ENCODE measurements at regions not wholly inside any gene's neighbourhood (a gene's known extent, or its start where the extent isn't known, plus 50 kb on each side); places are given as distances from the start of the nearest gene placed in this dataset.
"Not testable (repeated sequence)": the region's sequence is repeated elsewhere in the genome, so short reads cannot be mapped to it uniquely, and the experiment has no call there.

DNA sequence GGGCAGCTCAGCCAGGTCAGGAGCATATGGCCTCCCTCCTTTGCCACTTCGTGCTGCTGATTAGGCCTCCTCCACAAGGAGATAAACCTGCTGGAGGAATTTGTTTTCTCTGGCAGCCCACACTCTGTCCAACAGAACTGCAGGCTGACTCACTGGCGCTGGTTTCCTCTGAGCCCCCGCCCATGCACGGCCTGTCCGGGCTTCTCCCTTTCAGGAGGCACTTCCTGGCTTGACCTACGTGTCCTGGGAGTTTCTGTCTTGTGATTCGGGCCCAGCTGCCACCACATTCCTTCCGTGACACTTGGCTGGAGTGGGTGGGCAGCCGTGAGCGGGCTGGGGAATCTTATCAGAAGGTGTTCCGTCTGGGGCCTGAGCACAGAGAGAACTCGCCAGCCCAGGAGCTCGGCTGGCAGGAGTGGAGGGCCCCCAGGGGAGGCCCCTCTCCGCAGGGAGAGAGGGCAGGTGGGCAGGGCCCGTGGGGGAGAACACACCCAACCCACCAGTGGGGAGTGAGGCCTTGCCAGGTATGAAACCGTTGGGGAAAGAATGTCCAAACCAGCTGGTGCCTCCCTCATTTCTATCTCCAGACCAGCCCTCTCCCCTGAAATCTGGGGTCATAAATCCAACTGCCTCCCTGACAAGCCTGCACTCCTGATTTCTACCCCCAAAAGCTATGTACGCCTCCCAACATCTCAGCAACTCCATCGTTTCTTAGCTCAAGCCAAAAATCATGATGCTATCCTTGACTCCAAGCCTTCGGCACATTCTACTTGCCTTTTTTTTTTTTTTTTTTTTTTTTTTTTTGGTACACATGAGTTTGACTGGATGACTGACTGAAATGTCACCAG lies 110.6 kb upstream of the MEF2A start:
- in situ Hi-C loops (cut with HindIII; ENCODE audit: low sequenced_read_pairs): no loop called here

DNA sequence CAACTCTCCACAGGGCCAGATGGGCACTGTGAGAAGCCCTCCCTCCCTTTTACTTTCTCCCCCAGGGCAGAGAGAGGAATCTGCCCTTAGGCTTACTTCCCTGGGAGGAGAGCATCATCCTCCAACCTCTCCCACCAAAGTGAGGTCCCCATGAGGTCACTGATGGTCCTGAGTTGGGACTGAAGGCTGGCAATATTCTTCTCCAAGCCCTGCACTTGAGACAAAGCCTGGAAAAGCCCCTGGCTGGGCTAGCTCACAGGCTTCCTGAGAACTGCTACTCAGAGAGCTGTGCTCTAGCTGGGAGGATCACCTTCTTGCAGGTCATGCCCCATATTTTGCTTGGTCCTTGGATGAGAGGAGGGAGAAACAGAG lies 110.0 kb upstream of the MEF2A start:
- in situ Hi-C loops (cut with HindIII; ENCODE audit: low sequenced_read_pairs): no loop called here

DNA sequence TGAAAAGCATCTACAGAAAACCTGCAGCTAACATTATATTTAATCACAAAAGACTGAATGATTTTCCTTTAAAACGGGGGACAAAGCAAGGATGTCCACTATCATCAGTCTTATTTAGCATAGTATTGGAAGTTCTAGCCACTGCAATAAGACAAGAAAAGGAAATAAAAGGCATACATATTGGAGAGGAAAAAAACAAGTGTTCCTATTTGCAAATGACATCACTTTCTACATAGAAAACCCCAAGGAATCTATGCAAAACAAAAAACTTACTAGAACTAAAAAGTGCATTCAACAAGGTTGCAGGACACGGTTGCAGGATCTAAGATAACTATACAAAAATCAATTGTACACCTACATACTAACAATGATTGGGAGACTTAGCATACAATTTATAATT lies 101.6 kb upstream of the MEF2A start:
- in situ Hi-C loops (cut with HindIII; ENCODE audit: low sequenced_read_pairs): no loop called here

DNA sequence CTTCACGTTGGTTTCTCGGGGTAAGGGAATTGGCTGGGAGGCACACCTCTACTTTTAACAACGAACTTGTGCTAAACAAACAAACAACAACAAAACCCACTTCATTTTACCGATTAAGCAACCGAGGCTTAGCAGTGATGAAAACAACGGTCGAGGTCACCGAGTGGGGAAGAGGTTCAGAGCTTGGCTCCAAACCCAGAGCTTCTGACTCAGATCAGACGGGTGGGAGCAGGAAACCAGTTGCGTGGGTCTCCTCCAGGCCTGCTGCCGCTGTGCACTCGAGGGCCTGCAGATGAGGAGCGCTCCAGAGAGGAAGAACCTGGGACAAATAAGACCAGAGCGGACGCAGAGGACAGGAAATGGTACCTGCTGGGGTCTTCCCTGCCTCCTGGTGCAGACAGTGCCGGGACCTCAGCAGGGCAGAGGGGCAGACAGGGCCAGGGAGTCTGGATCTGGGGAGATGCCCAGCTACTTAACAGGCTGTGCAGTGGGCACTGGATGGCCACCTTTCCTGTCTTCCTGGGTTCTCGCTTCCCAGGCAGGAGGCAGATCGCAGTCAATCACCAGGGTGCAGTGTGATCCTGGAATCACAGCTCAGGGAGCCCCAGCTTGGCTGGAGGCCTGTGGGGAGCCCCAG lies 99.0 kb upstream of the MEF2A start:
- in situ Hi-C loops (cut with HindIII; ENCODE audit: low sequenced_read_pairs): no loop called here

DNA sequence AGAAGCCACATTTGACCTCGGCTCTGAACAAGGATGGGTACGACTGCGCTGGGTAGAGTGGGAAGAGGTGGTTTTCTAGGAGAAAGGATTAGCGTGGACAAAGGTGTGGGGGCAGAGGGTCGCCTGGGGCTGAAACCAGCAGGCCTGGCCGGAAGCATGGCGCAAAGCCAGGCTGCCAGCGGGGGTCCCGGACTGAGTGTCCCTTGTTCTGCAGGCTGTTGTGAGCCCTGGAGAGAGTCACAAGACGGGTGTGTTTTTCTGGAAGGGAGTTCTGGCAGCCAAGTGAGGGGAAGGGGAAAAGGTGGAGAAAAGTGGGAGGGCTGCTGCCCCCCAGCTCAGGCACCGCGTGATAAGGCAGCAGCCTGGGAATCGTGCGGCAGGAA lies 98.5 kb upstream of the MEF2A start:
- in situ Hi-C loops (cut with HindIII; ENCODE audit: low sequenced_read_pairs): no loop called here

DNA sequence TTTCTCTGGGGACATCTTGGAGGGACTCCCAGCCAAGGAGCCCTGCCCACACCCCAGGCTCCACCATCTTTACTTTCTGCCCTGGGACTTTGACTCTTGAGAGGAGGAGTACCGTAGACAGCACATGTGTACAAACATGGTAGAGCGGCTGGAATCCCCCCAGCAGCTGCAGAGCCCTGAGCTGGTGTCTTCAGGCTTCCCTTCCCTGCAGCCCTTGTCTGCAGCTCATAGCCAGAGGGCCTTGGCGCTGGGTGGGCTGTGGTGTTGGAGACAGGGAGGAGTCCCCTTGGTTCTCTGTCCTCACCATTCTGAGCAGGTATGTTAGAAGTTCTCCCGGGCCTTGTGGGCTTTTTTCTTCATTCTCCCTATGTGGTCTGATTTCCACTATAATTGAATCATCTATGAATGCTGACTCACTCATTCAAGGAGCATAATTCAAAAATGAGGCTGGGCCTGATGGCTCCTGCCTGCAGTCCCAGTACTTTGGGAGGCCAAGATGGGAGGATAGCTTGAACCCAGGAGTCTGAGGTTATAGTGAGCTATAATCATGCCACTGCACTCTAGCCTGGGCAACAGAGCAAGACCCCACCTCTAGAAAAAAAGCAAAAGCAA lies 97.8 kb upstream of the MEF2A start:
- in situ Hi-C loops (cut with HindIII; ENCODE audit: low sequenced_read_pairs): no loop called here

DNA sequence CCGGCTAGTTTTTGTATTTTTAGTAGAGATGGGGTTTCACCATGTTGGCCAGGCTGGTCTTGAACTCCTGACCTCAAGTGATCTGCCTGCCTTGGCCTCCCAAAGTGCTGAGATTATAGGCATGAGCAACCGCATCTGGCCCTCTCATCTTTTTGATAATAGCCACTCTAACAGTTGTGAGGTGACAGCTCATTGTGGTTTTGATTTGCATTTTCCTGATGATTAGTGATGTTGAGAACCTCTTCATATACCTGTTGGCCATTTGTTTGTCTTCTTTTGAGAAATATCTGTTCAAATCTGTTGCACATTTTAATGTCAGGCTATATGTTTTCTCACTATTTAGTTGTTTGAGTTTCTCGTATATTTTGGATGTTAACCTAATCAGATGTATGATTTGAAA lies 95.6 kb upstream of the MEF2A start:
- in situ Hi-C loops (cut with HindIII; ENCODE audit: low sequenced_read_pairs): not testable (repeated sequence)

DNA sequence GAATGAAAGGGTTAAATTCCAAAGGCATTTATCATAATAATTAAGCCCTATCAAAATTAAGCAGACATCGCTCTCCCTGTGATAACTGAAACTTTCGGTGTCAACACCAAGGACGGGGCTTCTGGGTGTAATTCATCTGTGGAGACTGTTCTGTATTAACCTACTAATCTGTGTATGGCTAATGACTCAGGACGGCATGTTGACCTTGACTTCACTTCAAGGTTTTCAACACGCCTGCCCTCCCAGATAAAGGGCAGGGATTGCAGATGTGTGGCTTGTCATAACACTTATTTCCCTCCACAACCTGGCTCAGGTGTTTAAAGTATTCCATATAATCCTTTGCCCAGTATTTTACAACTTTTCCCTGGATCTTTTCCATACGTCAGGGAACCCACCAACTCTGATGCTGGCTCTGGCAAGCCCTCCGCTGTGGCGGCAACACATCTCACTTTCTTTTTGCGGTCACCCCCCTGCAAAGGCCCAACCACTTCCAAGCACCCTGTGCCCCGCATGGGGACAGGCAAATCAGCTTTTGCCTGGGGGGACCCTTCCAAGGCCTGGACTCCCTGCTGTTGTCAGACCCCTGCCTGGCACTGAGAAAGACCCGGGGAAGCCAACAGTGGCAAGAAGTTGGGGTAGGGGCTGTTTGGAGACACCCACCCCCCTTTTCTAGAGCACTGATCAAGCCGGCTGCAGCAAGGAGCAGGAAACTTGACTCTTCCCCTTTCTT lies 93.2 kb upstream of the MEF2A start:
- in situ Hi-C loops (cut with HindIII; ENCODE audit: low sequenced_read_pairs): no loop called here

DNA sequence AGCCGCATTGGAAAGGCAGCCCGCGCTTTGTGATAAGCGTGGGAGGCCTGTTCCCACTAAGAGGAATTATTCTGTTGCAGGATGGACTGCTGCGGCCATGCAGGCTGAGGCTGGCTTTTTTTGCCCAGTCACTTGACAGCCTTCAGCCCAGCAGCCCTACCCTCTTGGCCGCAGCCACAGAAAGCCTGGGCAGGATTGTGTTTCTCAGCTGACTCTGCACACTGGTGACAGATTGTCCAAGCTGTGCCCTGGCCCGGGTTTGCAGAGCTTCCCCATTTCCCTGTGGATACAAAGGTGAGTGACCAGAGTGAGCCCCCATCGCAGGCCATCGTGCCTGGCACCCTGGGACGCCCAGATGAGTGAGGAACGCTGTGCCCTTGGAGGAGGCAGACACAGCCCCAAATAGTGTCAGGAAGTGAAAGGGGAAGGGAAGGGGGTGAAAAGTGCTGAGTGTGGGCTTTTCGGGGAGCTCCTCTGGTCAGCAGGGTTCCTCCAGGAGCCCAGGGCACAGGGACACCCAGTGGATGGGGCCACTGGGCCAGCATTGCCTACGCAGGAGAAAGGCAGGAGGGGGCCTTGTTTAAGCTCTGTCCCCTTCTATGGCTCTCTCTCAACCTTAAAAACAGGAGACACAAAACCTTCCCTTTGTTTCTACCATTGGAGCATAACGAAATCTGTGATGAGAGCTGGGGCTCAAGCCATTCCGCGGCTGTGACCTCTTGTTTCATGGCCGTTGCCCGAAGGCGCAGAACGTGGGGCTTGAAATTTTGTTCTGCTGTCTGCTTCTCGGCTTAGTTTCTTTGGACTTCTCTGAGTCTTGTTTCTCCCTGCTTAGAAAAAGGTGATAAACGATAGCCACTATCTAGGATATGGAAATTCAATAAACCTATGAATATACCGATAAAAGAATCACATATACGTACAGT lies 91.5 kb upstream of the MEF2A start:
- in situ Hi-C loops (cut with HindIII; ENCODE audit: low sequenced_read_pairs): no loop called here

DNA sequence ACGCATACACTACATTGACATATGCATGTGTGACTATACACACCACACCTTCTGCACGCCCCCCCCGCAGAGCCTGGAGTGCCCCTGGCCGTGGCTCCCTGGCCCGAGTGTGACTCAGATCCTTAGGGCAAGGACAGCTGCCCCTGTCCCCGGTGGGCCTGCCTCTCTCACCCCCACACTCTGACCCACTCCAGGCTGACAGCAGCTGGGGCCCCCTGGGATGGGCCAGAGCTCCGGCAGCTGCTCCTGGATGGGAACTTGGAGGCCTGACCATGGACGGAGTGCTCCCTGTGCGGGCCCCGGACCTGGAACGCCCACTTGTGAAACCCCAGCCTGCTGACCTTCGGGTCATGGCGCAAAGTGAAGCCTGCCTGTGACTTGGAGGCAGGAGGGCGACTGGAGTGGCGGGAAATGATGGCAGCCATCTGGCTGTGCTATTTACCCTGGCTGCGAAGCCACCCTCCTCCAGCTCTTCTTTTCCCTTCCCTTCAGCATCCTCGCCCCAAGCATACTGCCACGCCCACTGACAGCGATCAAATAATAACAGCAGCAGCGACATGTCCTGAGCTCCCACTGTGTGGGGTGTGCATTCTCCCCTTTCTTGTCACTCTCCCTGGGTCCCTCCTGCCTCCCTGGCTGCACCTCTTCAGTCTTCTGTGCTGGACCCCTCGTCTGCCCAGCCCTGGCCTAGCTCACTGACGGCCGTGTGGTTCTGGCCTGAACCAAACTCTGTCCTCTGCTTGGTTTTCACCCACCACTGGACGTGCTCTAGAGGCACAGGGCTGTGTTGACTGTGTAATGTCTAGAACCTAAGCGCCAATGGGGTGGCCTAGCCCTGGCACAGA lies 90.7 kb upstream of the MEF2A start:
- in situ Hi-C loops (cut with HindIII; ENCODE audit: low sequenced_read_pairs): no loop called here

DNA sequence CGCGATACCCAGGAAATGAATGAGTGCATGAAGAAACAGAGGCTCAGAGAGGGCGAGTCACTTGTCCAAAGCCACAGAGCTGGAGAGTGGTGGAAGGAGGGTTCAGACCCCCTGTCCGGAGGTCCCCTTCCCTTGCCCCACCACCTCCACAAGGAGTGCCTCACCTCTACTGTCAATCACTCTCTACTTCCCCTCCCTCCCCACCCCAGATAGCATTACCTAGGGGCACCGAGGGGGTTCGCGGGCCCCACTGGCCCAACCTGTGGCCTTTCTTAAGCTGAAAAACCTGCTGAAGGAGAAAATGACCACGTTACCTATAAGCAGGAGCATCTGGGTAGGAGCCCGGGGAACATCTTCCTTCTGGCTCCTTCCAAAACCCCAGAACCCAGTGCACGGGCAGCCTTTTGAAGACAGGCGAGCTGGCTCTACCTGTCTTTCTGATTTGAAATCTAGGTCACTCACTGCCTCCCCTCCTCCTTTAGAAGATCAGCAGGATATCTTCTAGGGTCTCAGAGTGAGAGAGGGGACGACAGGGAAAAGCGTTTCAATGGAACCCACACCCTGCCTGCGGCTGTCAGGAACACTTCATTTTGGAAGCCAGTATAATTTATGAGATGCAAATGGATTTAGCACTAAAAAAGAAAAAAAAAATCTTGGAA lies 89.9 kb upstream of the MEF2A start:
- in situ Hi-C loops (cut with HindIII; ENCODE audit: low sequenced_read_pairs): no loop called here

DNA sequence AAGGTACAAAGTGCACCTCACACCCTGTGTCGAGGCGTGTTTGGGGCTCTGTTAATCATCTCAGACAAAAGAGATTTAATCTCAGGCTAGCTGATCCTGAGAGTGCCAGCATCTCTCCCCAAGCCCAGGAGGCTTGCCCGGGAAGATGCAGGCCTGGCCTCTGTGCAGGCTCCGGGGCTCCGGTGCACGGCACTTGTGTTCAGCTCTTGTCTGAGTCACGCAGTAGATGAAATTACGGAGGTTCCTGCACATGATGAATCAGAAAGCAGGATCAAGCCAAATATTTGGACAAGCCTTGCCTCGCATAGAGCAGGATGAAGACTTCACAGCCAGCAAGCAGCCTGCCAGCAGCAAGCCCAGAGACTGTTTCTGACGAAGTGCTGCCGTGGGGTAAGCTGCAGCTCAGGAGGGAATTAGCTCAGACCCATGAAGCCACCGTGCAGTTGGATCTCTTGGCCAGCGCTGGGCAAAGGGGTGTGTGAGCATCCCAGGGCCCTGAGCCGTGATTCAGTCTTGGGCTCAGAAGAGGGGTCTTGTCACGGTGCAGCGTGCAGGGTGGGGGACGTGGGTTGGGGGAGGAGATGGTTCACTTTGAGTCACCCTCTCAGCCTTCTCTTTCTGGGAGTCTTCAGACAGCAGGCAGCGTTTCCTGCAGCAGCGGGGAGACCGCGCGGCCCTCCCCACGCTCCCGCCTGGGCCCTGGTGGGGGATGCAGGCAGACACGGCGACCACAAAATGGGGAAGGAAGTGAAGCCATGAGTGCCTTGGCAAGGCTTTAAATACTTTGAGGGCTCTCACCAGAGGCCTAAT lies 89.2 kb upstream of the MEF2A start:
- in situ Hi-C loops (cut with HindIII; ENCODE audit: low sequenced_read_pairs): no loop called here

DNA sequence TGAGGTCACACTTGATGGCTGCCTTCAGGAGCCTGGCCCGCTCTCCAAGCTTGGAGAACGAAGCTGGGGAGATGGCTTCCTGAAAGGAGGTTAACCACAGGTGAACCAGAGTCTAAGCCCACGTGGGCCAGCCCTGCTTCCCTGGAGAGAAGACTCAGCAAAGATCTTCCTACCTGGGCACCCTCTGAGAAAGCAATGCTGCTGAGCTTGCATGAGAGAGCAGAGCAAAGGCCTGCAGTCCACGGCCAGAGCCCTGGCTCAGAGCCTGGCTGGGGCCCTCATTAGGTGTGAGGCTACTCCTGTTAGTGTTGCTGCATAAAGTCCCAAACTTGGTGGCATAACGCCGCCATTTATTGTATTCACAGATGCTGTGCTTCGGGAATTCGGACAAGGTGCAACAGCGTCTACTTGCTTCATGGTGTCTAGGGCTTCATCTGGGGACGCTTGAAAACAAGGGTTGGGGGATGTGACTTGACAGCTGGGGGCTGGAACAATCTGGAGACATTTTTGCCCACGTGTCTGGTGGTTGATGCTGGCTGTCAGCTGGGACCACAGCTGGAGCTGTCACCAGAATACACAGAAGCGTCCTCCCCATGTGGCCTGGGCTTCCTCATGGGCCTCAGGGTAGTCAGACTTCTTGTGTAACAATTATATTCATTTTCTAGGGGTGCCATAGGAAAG lies 87.9 kb upstream of the MEF2A start:
- in situ Hi-C loops (cut with HindIII; ENCODE audit: low sequenced_read_pairs): no loop called here

DNA sequence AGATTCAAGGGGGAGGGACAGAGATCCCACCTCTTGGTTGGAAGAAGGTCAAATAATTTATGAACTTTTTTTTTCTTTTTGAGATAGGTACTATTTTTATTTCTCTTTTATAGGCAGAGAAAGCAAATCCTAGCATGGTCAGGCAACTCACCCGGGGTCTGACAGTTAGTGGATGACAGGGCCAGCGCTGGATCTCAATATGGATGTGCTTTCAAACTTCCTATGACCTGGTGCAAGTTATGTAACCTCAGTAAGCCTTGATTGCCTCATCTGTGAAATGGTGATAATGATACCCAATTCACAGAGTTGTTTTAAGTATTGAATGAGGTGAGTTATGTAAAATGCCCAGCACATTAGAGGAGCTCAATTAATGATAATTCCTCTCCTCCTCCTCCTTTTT lies 86.8 kb upstream of the MEF2A start:
- in situ Hi-C loops (cut with HindIII; ENCODE audit: low sequenced_read_pairs): no loop called here

DNA sequence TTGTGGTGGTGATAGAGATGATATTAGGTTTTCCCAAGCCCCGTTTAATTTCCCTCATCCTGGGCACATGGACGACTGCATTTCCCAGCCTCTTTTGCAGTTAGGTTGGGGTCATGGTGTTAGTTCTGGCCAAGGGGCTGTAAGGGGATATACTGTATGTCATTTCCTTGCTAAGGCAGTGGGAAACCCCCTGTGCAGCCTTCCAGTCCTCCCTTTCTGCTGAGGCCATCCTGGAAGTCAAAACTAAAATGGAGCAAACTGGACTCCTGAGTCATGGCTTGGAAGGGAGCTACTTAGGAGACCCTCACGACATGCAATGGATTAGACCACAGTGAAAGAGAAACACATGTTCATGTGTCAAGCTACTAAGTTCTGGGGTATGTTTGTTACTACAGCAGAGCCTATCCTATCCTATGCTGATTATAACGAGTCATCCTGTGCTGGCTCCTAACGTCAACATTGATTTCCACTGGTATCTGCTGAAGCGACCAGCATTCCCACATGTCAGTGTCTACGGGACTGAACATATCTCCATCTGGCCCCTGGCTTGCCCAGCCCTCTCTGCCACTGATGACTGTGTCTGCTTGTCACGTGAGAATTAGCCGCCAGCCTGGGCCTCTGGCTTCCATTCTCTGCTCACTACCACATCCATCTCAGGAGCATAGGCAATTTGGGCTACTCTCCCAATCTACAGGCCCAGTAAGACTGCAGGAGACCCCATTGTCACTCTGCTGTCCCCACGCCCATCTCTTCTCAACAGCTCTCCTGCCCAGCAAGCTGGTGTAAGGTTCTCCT lies 85.6 kb upstream of the MEF2A start:
- in situ Hi-C loops (cut with HindIII; ENCODE audit: low sequenced_read_pairs): loop anchor here (10.0 kb wide), 1 partner anchor 75 kb away; no protein-coding TSS in a partner anchor

DNA sequence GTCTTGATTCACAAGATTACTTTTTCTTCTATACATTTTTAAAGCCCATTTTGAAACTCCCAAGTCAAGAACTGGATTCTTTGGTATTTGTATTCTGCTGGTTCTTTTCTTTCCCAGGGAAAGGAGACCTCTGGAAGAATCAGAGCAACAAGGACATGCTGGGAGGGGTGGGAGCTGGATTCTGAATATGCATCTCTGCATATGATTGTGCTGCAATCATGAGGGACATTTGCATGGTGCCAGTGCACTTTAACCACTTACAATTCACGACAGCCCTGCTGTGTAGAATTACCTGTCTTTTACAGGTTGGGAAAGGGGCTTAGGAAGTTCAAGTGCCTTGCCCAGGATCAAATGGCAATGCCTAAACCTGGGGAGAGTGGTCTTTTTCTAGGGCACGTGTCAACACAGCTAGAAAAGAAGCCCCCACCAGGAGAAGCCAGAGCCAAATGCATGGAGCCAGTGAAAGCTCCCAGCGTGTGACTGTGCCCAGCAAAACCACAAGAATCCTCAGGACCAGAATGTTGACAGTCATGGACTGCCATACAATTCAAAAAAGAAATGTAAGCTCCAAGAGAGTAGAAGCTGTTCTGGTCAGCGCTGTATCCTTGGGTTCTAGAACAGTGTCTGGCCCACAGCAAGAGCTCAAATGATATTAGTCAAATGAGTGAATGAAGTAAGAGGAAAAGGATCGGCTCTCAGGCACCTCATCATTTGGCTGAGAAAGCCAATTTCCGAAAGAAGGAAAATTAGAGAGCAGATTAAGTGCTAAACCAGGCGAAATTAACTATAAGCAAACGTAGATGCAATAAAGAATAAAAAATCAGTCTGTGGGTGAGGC lies 84.5 kb upstream of the MEF2A start:
- in situ Hi-C loops (cut with HindIII; ENCODE audit: low sequenced_read_pairs): loop anchor here (10.0 kb wide), 1 partner anchor 77 kb away; no protein-coding TSS in a partner anchor
